H1 (cell line): ENCODE measurements at regions not wholly inside any gene's neighbourhood (a gene's known extent, or its start where the extent isn't known, plus 50 kb on each side); places are given as distances from the start of the nearest gene placed in this dataset.
"Not testable (repeated sequence)": the region's sequence is repeated elsewhere in the genome, so short reads cannot be mapped to it uniquely, and the experiment has no call there.

ENCODE experiments used
- CTCF ChIA-PET: fragments of 300-600 bp; sonication (Branson Sonifier 250); formaldehyde crosslinking; loops from one replicate; lab custom pipeline; 2021; ENCODE audit not compliant: partially characterized antibody; lab: Charles Lee
- POLR2A ChIA-PET: fragments of 300-600 bp; sonication (Branson Sonifier 250); formaldehyde crosslinking; loops from one replicate; lab custom pipeline; 2021; ENCODE audit warnings: inconsistent platforms; ENCODE audit not compliant: partially characterized antibody; lab: Charles Lee
- DNase-seq, 2 experiments: peaks; one replicate each; pipeline versions ENCODE4 v3.0.0 to v3.0.0-alpha.2; 2010 to 2022; ENCODE audit warnings: low spot score in 2 of 2, low read depth in 1 of 2, mixed read lengths in 1 of 2
- FAIRE-seq: peaks from 2 replicates; lab custom pipeline; 2011; peaks lifted over from hg19 to GRCh38; lab: Jason Lieb, UNC
- H2AFZ ChIP-seq: 2 replicates; pipeline ENCODE4 v1.8.1; 2012; ENCODE audit warnings: low read length, inconsistent platforms
- H2AK5ac ChIP-seq: 2 replicates; pipeline ENCODE4 v1.6.1; 2013; ENCODE audit warnings: low read depth, low read length
- H2BK120ac ChIP-seq: replicated peaks from 2 replicates; pipeline ENCODE3; 2013; ENCODE audit warnings: low read depth, low read length, inconsistent platforms
- H2BK12ac ChIP-seq: 2 replicates; pipeline ENCODE4 v1.6.1; 2013; ENCODE audit warnings: low read depth, low read length
- H2BK15ac ChIP-seq: 2 replicates; pipeline ENCODE4 v1.6.1; 2013; ENCODE audit warnings: low read length
- H2BK20ac ChIP-seq: 2 replicates; pipeline ENCODE4 v1.6.1; 2013; ENCODE audit warnings: low read length
- H2BK5ac ChIP-seq: 2 replicates; pipeline ENCODE4 v1.6.1; 2013; ENCODE audit warnings: low read depth, low read length
- H3K14ac ChIP-seq: 2 replicates; pipeline ENCODE4 v1.6.1; 2013; ENCODE audit warnings: inconsistent platforms; ENCODE audit not compliant: insufficient read length
- H3K18ac ChIP-seq: 2 replicates; pipeline ENCODE4 v1.6.1; 2013; ENCODE audit warnings: low read length; ENCODE audit errors: extremely low read depth
- H3K23ac ChIP-seq: 2 replicates; pipeline ENCODE4 v1.6.1; 2013; ENCODE audit warnings: inconsistent platforms; ENCODE audit not compliant: insufficient read length
- H3K23me2 ChIP-seq: 2 replicates; pipeline ENCODE4 v1.6.1; 2013; ENCODE audit warnings: low read depth, low read length
- H3K27ac ChIP-seq: 2 replicates; pipeline ENCODE4 v1.6.1; 2011; ENCODE audit warnings: low read depth, low read length, inconsistent platforms
- H3K27me3 ChIP-seq, 4 experiments: replicated peaks in 1 of 4; 1 replicate in 1 of 4; 2 replicates in 3 of 4; pipeline versions ENCODE4 v1.6.1 to v1.8.1; 2011 to 2013; ENCODE audit warnings: low read length in 3 of 4, mild to moderate bottlenecking in 3 of 4, inconsistent platforms in 2 of 4, mixed read lengths in 2 of 4, moderate library complexity in 1 of 4; ENCODE audit not compliant: control insufficient read depth in 3 of 4, insufficient read depth in 3 of 4; ENCODE audit errors: extremely low read depth in 1 of 4
- H3K36me3 ChIP-seq, 4 experiments: 2 replicates each; pipeline versions ENCODE4 v1.6.1 to v1.8.1; 2011 to 2013; ENCODE audit warnings: mild to moderate bottlenecking in 4 of 4, low read length in 3 of 4, moderate library complexity in 2 of 4, control low read depth in 1 of 4, inconsistent platforms in 1 of 4; ENCODE audit not compliant: insufficient read depth in 4 of 4, control insufficient read depth in 2 of 4
- H3K4ac ChIP-seq: replicated peaks from 2 replicates; pipeline ENCODE3; 2013; ENCODE audit warnings: low read length, low read depth, mixed read lengths, inconsistent platforms; ENCODE audit not compliant: insufficient read length
- H3K4me1 ChIP-seq, 4 experiments: replicated peaks in 1 of 4; 1 replicate in 1 of 4; 2 replicates in 3 of 4; pipeline versions ENCODE4 v1.6.1 to v1.8.1; 2011 to 2013; ENCODE audit warnings: low read length in 3 of 4, inconsistent platforms in 2 of 4, mixed read lengths in 1 of 4; ENCODE audit not compliant: insufficient read depth in 4 of 4, control insufficient read depth in 3 of 4
- H3K4me2 ChIP-seq, 2 experiments: 2 replicates each; pipeline versions ENCODE4 v1.6.1 to v1.8.1; 2011 to 2013; ENCODE audit warnings: low read depth in 2 of 2, low read length in 2 of 2, control low read depth in 1 of 2, inconsistent platforms in 1 of 2, mild to moderate bottlenecking in 1 of 2; ENCODE audit not compliant: insufficient read depth in 1 of 2
- H3K4me3 ChIP-seq, 4 experiments: fragments of 200-600, 300-600 bp in 1 of 4; sonication (generic), shearing (Covaris generic), sonication (Bioruptor Twin) in 1 of 4; 2 replicates each; pipeline versions ENCODE4 v1.5.1 to v1.8.1; 2011 to 2016; ENCODE audit warnings: low read length in 4 of 4, low read depth in 3 of 4, control low read depth in 2 of 4, inconsistent platforms in 2 of 4, mild to moderate bottlenecking in 2 of 4, mixed read lengths in 1 of 4, moderate library complexity in 1 of 4; ENCODE audit not compliant: insufficient read depth in 2 of 4; ENCODE audit errors: extremely low read depth in 1 of 4
- H3K56ac ChIP-seq: replicated peaks from 2 replicates; pipeline ENCODE3; 2013; ENCODE audit warnings: low read depth, mild to moderate bottlenecking, mixed read lengths, low read length, inconsistent platforms; ENCODE audit not compliant: insufficient read length
- H3K79me1 ChIP-seq: 2 replicates; pipeline ENCODE4 v1.6.1; 2013; ENCODE audit warnings: low read depth, low read length, control low read depth
- H3K79me2 ChIP-seq, 2 experiments: 2 replicates each; pipeline versions ENCODE4 v1.6.1 to v1.8.1; 2012 to 2013; ENCODE audit warnings: low read length in 2 of 2, mild to moderate bottlenecking in 2 of 2, inconsistent platforms in 1 of 2; ENCODE audit not compliant: insufficient read depth in 2 of 2, control insufficient read depth in 1 of 2
- H3K9ac ChIP-seq, 4 experiments: replicated peaks in 1 of 4; 1 replicate in 1 of 4; 2 replicates in 3 of 4; pipeline versions ENCODE4 v1.6.1 to v1.8.1; 2011 to 2013; ENCODE audit warnings: low read depth in 3 of 4, low read length in 3 of 4, control low read depth in 2 of 4, mild to moderate bottlenecking in 2 of 4, moderate library complexity in 2 of 4, inconsistent platforms in 1 of 4; ENCODE audit errors: extremely low read depth in 1 of 4
- H3K9me3 ChIP-seq, 2 experiments: 2 replicates each; pipeline versions ENCODE4 v1.6.1 to v1.8.1; 2012 to 2013; ENCODE audit warnings: mild to moderate bottlenecking in 2 of 2, moderate library complexity in 2 of 2, control low read depth in 1 of 2, inconsistent platforms in 1 of 2, low read depth in 1 of 2, low read length in 1 of 2, mixed read lengths in 1 of 2; ENCODE audit not compliant: insufficient read depth in 2 of 2
- H4K20me1 ChIP-seq, 2 experiments: replicated peaks in 1 of 2; 2 replicates each; pipeline versions ENCODE3 to v1.8.1; 2011 to 2013; ENCODE audit warnings: inconsistent platforms in 2 of 2, low read length in 2 of 2, mild to moderate bottlenecking in 1 of 2; ENCODE audit not compliant: insufficient read depth in 2 of 2, control insufficient read depth in 1 of 2
- H4K5ac ChIP-seq: 2 replicates; pipeline ENCODE4 v1.6.1; 2013; ENCODE audit warnings: low read length, low read depth, mixed read lengths, inconsistent platforms; ENCODE audit not compliant: insufficient read length
- H4K8ac ChIP-seq: 2 replicates; pipeline ENCODE4 v1.8.0; 2013; ENCODE audit warnings: mild to moderate bottlenecking, moderate library complexity, low read length, inconsistent platforms; ENCODE audit not compliant: insufficient read depth; ENCODE audit errors: extremely low read depth
- H4K91ac ChIP-seq: replicated peaks from 2 replicates; pipeline ENCODE3; 2013; ENCODE audit warnings: low read length, mixed read lengths, inconsistent platforms; ENCODE audit not compliant: insufficient read length
- WGBS, 2 experiments: shearing (Covaris generic) in 1 of 2; methylation state at CpG; one replicate each; pipeline versions ENCODE4 v1.1.6 to v1.1.7; 2013 to 2015; ENCODE audit warnings: low lambda C conversion rate in 2 of 2, mixed read lengths in 2 of 2, inconsistent platforms in 1 of 2, low coverage in 1 of 2, missing lambda C conversion rate in 1 of 2; ENCODE audit not compliant: insufficient replicate concordance in 2 of 2, insufficient coverage in 1 of 2, insufficient read length in 1 of 2; ENCODE audit errors: extremely low coverage in 1 of 2, missing lambda C conversion rate in 1 of 2; 5-methylcytosine and 5-hydroxymethylcytosine counted together

GRCh38 chr2:154582694-154583093 is 115.8 kb upstream of the KCNJ3 start:
- H3K79me2 ChIP-seq, POLR2A ChIA-PET, H2BK5ac ChIP-seq, H3K4me1 ChIP-seq, H2AK5ac ChIP-seq, H2AFZ ChIP-seq, H3K4me2 ChIP-seq, CTCF ChIA-PET, H4K91ac ChIP-seq, H2BK12ac ChIP-seq, H3K9ac ChIP-seq, DNase-seq, H3K56ac ChIP-seq, H3K18ac ChIP-seq, FAIRE-seq, H3K9me3 ChIP-seq, H3K23me2 ChIP-seq, H3K4ac ChIP-seq, H3K14ac ChIP-seq, H3K4me3 ChIP-seq, H4K5ac ChIP-seq, H4K8ac ChIP-seq, H3K27me3 ChIP-seq, H2BK120ac ChIP-seq, H3K23ac ChIP-seq, H2BK20ac ChIP-seq, H3K36me3 ChIP-seq, H4K20me1 ChIP-seq, H3K79me1 ChIP-seq, H3K27ac ChIP-seq, H2BK15ac ChIP-seq: not testable (repeated sequence)
- WGBS, 2 experiments, result 70% methylated on average over 6 of the region's 6 CpGs; no CpG with 5 or more reads in 1 of the 2 experiments

DNA sequence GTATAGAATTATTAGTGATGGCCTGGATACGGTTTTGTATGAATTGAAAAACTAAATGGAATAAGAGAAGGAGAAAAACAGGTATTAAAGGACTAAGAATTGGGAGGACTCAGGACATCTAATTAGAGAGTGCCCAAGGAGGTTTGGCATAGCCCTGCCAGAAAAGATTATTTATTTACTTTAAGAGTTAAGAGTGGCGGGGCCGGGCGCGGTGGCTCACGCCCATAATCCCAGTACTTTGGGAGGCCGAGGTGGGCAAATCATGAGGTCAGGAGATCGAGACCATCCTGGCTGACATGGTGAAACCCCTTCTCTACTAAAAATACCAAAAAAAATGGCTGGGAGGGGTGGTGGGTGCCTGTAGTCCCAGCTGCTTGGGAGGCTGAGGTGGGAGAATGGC is 115.2 kb upstream of the KCNJ3 start:
- H3K9me3 ChIP-seq, H4K8ac ChIP-seq, H3K56ac ChIP-seq, H4K20me1 ChIP-seq, H2BK12ac ChIP-seq, H3K14ac ChIP-seq, H2BK15ac ChIP-seq, H3K79me1 ChIP-seq, H2BK20ac ChIP-seq, H2AFZ ChIP-seq, H3K23me2 ChIP-seq, H3K4me2 ChIP-seq, H3K9ac ChIP-seq, H4K91ac ChIP-seq, H4K5ac ChIP-seq, H3K36me3 ChIP-seq, H3K27me3 ChIP-seq, H3K4ac ChIP-seq, H3K27ac ChIP-seq, H2AK5ac ChIP-seq, DNase-seq, H3K23ac ChIP-seq, H3K4me3 ChIP-seq, H3K79me2 ChIP-seq, FAIRE-seq: not testable (repeated sequence)
- ChIA-PET POLR2A (interaction anchor here (0.6 kb wide), 1 partner anchor 557 kb away, joined by 4 read pairs; no protein-coding TSS in a partner anchor), CTCF (interaction anchor here (0.6 kb wide), 1 partner anchor 96 kb away, joined by 3 read pairs; no protein-coding TSS in a partner anchor)
- Histone ChIP-seq H2BK5ac (peak overlapping the region; percentile 88; the same call in 1 of the 2 replicates), H3K4me1 (peaks cover 1 to 10% (median 8%) of the 10 kb centered on the region in 4 experiments; a peak in 5 of 7 replicates), H3K18ac (peak overlapping the region; percentile 78; the same call in 1 of the 2 replicates), H2BK120ac (peak overlapping the region; percentile 72)
- 95% methylated on average over 8 of the region's 8 CpGs; no CpG with 5 or more reads in 1 of the 2 experiments for WGBS, 2 experiments
